HG03457 (cell line): ENCODE measurements at regions not wholly inside any gene's neighbourhood (a gene's known extent, or its start where the extent isn't known, plus 50 kb on each side); places are given as distances from the start of the nearest gene placed in this dataset.

Source experiments
- ATAC-seq: cut with Tn5 transposase; IDR thresholded peaks from one replicate; pipeline ENCODE4 v1.9.1; 2021; ENCODE audit warnings: moderate number of reproducible peaks; ENCODE audit not compliant: unreplicated experiment

- ATAC-seq = no peak
Measured at GRCh38 chr22:22391543-22391942, 117.0 kb downstream of the ZNF280B start.

DNA sequence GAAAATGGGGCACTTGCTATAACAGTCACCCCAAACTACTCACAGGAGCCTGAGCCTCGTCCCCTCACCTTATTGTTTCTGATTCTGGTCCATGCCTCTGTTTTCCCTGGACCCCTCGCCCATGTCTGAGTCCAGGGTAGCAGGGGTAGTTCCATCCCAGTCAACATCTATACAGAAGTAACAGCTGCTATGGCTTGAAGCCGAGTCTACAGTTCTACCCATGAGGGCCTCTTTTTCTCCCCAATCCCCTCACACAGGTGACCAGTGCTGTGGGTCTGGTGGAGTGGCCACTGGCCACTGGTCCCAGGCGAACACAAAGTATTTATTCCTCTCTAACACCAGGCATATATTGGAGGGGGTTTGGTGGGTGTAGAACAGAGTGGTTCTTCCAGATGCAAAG, 116.4 kb downstream of the ZNF280B start:
- ATAC-seq = no peak

DNA sequence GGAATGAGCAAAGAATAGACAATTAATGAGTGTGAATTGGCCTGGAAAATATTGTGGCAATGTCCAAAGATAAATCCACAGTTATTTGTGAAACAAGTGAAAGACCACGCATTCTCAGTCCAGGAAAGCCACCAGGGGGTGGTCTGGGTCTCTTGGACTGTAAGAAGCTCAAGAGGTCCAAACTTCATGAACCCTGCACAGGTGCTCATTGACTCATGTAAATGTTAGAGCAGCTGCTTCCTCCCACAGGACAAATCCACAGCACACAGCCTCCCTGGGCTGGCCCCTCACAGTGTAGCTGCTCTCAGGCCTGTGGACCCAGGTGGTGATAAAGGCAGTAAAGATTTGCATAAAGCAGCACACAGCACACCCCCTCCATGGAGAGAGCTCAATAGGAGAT, 114.0 kb downstream of the ZNF280B start:
- ATAC-seq = no peak

- ATAC-seq = no peak
Measured at GRCh38 chr22:22395245-22395644, 113.3 kb downstream of the ZNF280B start.

DNA sequence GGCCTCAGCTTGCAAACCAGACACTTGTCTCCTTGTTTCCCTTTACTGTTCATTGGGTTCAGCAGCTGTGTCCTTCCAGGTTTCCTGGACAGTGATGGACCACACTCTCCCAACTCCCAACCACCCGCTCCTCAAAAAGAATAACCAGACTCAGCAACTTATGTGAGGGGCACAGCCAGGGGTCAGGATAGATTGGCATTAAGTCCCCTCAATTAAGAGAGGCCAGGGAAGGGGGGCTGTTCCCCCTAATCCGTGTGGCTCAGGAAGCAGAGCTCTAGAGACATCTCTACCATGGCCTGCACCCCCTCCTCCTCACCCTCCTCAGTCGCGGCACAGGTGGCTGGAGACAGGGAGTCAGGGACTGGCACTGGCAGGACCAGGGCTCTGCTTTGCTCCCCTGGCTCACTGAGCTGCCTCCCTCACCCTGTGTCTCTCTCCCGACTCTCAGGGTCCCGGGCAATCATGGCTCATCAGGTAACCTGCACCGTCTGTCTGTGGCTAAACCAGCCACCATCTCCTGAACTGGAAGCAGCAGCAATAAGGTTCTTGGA, 111.7 kb downstream of the ZNF280B start:
- ATAC-seq = no peak

DNA sequence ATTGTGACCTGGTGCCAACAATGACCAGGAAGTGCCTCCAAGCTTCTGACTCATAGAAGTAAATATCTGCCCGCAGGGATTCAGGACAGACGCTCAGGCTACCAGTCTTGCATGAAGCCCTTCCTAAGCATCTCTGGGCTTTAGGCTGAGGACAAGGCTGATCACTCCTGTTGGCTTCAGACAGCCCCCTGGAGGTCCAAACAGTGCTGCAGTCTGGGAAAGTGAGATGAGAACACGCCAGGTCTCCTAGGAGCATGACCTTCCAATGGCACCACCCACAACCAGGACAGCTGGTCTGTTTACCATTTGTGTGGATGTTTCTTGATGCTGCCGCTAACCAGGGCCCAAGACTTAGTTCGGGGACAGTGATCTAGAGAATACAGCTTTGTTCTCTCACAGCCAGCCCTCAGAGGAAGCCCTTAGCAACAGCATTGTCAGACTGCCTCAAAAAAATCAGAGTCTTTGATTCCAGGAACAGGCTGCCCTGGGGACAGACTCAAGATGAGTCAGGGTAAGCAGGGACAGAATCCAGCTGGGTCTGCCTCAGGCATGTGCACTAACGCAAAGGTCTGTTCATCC, 111.2 kb downstream of the ZNF280B start:
- ATAC-seq = no peak

DNA sequence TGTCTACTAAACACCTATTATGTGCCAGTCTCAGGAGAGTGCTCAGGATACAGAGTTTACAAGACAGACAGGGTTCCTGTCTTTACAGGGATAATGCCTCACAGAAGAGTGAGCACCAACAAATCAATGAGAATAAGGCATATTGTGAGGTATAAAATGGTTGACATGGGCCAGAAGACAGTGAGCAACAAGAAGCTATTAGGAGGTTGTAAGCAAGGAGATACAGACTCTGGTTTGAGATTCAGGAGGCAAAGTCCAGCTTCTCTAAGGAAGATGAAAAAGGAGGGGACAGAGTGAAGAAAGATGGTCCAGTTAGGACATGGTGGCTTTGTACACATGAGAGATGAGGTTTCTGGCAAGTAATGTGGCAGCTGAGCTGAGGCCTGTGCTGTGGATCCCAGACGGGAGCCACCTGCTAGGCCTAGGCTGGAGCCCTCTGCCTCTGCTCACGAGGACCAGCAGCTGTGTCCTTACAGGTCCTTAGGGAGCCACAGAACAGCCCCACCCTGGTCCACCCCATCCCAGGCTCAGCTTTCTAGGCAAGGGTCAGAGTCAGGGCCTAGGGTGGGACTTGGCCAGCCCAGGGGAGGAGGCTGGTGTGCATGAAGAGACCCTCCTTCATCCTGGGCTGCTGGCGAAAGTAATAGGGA, 110.5 kb downstream of the ZNF280B start:
- no peak for ATAC-seq

GRCh38 chr22:22398530-22399327, 109.8 kb downstream of the ZNF280B start:
- ATAC-seq = no peak

GRCh38 chr22:22400099-22400498, 108.4 kb downstream of the ZNF280B start:
- no peak for ATAC-seq

DNA sequence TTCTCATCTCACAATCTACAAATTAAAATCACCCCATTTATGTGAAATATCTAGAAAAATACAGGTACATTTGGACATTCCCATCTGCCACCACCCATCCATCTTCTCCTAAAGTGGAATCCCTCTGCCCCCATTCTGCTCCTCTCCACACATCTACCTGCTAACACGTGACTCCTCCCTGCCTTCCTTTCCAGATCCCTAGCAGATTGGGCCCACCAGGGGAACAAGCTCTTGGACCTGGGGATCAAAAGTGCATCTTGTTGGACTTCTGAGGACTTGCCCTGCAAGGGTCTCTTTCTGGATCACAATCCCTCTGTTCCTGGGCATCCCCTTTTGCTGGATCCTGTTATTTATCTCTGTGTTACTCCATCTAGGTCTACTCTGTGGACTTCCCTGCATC, 107.6 kb downstream of the ZNF280B start:
- no peak for ATAC-seq

GRCh38 chr22:22401381-22401780, 107.2 kb downstream of the ZNF280B start:
- no peak for ATAC-seq

GRCh38 chr22:22403306-22403705, 105.2 kb downstream of the ZNF280B start:
- ATAC-seq = no peak

DNA sequence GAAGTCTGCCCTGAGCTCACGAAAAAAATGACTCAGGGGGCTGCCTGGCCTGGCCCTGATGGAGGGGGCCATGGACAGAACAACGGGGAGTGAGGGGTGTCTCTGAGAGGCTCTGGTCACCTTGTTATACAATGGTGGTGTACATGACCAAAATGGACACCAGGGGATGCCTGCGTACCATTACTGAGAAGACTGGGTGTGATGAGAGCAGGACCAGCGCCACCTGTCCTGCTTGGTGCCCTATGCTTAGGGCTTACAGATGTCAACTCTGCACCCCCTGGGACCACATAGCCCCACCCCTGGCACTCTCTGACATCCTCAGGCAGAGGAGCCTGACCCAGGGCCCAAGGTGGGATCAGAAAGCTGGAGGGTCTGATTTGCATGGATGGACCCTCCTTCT, 104.8 kb downstream of the ZNF280B start:
- no peak for ATAC-seq

- no peak for ATAC-seq
Measured at GRCh38 chr22:22404598-22405284, 103.8 kb downstream of the ZNF280B start.

GRCh38 chr22:22406445-22407027, 102.0 kb downstream of the ZNF280B start:
- ATAC-seq = no peak

- no peak for ATAC-seq
Measured at GRCh38 chr22:22407061-22407460, 101.5 kb downstream of the ZNF280B start.

- ATAC-seq = no peak
Measured at GRCh38 chr22:22408269-22408668, 100.3 kb downstream of the ZNF280B start.

DNA sequence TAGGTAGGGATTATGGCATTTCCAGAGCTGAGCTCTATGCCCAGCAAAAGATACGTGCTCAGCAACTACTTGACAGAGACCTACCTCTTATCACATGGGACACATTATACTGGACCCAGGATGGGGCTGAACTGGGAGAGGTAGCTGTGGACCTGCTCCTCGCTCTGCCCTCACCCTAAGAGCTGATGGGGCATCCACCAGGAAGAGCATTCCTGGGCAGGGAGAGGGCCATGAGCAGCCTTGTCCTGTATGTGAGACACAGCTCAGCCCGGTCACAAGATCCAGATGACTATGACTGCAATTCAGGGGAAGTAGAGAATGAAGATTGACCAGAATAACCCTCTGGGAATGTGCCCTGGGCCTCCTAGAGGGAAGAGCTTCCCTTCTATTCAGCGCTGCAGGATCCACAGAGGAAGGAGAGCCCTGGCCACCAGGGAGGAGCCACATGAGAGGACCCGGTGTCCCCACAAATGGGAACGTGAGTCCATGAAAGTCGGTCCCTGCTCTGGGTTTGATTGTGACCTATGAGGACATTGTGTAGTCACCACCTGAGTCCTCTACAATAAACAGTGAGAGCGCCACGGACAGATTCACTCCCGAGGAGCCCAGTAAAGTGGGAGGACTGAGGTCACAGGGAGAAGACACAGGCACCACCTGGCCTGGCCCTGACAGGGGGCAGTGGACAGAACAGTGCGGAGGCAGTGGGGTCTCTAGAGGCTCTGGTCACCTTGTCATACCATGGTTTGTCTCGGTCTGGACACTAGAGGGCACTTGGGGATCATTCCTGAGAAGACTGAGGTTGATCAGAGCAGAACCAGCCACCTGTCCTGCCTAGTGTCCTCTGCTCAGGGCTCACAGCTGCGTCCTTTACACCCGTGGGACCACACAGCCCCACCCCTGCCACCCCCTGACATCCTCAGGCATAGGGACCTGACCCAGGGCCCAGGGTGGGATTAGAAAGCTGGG, 99.5 kb downstream of the ZNF280B start:
- ATAC-seq = no peak

DNA sequence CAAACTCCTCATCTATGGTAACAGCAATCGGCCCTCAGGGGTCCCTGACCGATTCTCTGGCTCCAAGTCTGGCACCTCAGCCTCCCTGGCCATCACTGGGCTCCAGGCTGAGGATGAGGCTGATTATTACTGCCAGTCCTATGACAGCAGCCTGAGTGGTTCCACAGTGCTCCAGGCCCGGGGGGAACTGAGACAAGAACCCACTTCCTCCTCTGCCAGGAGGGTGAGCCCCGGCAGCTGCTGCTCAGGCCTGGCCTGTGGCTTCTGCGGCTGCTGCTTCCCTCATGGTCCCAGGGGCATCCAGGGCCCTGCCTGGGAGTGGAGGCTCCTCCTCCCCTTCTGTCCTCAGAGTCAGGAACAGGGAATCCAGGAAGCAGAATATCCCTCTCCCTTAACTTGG, 98.4 kb downstream of the ZNF280B start:
- no peak for ATAC-seq

GRCh38 chr22:22410677-22411076, 97.9 kb downstream of the ZNF280B start:
- no peak for ATAC-seq
